Right cardiac atrium (tissue), 5 donors: ENCODE measurements at regions not wholly inside any gene's neighbourhood (a gene's known extent, or its start where the extent isn't known, plus 50 kb on each side); places are given as distances from the start of the nearest gene placed in this dataset.
"Not testable (repeated sequence)": the region's sequence is repeated elsewhere in the genome, so short reads cannot be mapped to it uniquely, and the experiment has no call there.

Experiments
- ATAC-seq, 2 donors: fragments of 200-7000 bp; cut with Tn5 transposase; one replicate each; pipeline versions ENCODE4 v1.8.0 to v1.9.1; 2020; ENCODE audit warnings: moderate library complexity in 2 of 2, mild to moderate bottlenecking in 1 of 2
- DNase-seq, 3 donors: peaks; one replicate each; pipeline ENCODE4 v3.0.0-alpha.2; 2020
- H3K27ac ChIP-seq: one replicate; pipeline ENCODE4 v1.5.1; 2013; ENCODE audit warnings: mild to moderate bottlenecking, low read length, control low read depth, moderate library complexity
- H3K27me3 ChIP-seq: one replicate; pipeline ENCODE4 v1.6.1; 2013; ENCODE audit not compliant: control insufficient read depth, insufficient read depth
- H3K4me1 ChIP-seq: one replicate; pipeline ENCODE4 v1.6.1; 2013; ENCODE audit warnings: low read length; ENCODE audit not compliant: control insufficient read depth, insufficient read depth
- H3K4me3 ChIP-seq: one replicate; pipeline ENCODE4 v1.5.1; 2013; ENCODE audit warnings: low read length, control low read depth
- H3K9me3 ChIP-seq: one replicate; pipeline ENCODE4 v1.6.1; 2013; ENCODE audit warnings: low read length; ENCODE audit not compliant: control insufficient read depth
- WGBS: extraction: QIAGEN DNeasy Blood & Tissue Kit; methylation state at CpG from one replicate; pipeline ENCODE4 v1.1.7; 2013; 5-methylcytosine and 5-hydroxymethylcytosine counted together
- intact Hi-C, 4 donors: fragments of 100-400 bp; cut with DNase I; formaldehyde crosslinking; loops; one replicate each; pipeline versions ENCODE4 v1.11.0 to v1.14.0; 2022 to 2023
- donor health status: healthy with polysubstance abuse.
- donor health status: DM: no; HTN: yes; CAD: no.
- donor health status: DM: no; HTN: no; CAD: no.
- donor health status: DM: no; HTN: yes; CAD: no; lungs with severe emphysema.
- donor health status: DM: yes; HTN: yes; CAD: no.

DNA sequence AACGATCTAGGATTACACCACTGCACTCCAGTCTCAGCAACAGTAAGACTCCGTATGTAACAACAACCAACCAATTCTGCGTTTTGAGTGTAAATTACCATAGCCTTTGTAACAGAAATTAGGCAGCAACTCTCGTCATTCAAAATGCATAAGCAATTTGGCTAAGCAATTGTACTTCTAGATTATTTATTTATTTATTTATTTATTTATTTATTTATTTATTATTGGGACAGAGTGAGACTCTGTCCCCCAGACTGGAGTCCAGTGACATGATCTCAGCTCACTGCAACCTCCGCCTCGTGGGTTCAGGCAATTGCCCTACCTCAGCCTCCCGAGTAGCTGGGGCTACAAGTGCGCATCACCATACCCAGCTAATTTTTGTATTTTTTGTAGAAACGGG lies 217.7 kb downstream of the POTEG start:
- H3K27me3 ChIP-seq, intact Hi-C loops, ATAC-seq, DNase-seq, H3K27ac ChIP-seq, H3K9me3 ChIP-seq, H3K4me1 ChIP-seq, H3K4me3 ChIP-seq: not testable (repeated sequence)
- WGBS: 82% methylated on average over 3 of the region's 9 CpGs

DNA sequence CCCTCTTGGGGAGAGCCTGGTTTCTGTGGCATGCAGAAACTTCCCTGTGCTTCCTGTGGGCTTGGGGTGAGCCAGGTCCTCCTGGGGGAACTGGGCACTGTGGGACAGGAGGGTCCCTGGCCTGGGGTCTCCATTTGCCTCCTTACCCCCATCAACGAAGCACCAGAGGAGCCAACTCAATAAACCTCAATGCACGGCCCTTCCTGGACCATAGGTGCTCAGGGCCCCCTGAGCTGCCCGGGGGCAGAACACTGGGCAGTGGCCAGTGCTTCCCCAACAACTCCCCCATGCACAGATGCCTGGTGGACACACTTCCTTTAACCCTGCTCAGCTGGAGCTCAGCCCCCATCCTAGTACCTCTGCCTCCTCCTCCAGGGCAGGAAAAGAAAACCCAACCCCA lies 214.7 kb downstream of the POTEG start:
- H3K4me3 ChIP-seq, H3K27ac ChIP-seq, DNase-seq, H3K4me1 ChIP-seq, intact Hi-C loops, H3K9me3 ChIP-seq, ATAC-seq, H3K27me3 ChIP-seq: not testable (repeated sequence)
- 62% methylated on average over 3 of the region's 3 CpGs for WGBS

- H3K27me3 ChIP-seq, H3K4me3 ChIP-seq, intact Hi-C loops, H3K9me3 ChIP-seq, ATAC-seq, H3K27ac ChIP-seq, H3K4me1 ChIP-seq: not testable (repeated sequence)
- peak in 1 of 3 donors; percentile 2 for DNase-seq
- 84% methylated on average over 5 of the region's 7 CpGs for whole genome bisulfite sequencing
These were observed 202.7 kb downstream of the POTEG start for GRCh38 chr14:19231421-19231820.

DNA sequence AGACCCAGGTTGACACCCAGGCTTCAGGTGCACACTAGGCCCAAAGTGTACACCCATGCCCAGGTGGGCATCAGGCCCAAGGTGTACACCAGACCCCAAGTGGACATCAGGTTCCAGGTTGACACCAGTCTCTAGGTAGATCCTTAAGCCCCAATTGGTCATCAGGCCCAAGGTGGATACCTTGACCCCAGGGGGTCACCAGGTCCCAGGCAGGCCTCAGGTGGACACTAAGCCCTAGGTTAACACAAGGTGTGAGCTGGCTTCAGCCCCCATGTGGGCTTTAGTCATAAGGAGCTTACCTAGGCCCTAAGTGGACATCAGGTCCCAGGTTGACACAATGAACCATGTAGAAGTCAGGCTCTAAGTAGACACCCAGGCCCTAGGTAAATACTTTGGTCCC lies 200.1 kb downstream of the POTEG start:
- DNase-seq, H3K4me3 ChIP-seq, H3K9me3 ChIP-seq, ATAC-seq, H3K4me1 ChIP-seq, H3K27me3 ChIP-seq, intact Hi-C loops, H3K27ac ChIP-seq: not testable (repeated sequence)

DNA sequence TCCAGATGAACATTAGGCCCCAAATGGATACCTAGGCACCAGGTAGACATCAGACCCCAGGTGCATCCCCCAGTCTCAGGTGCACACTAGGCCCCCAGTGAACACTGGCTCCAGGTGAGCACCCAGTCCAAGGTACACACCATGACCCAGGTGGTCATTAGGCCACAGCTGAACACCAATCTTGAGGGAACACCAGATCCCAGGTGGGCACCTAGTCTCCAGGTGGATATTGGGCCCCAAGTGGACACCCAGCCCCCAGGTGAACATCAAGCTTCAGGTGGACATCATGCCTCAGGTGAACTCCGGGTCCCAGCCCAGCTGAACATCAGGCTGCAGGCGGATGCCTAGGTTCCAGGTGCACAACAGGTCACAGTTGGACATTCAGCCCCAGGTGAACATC lies 196.5 kb downstream of the POTEG start:
- 60% methylated on average over 1 of the region's 2 CpGs for WGBS
- H3K4me3 ChIP-seq, H3K27ac ChIP-seq, H3K27me3 ChIP-seq, intact Hi-C loops, ATAC-seq, H3K4me1 ChIP-seq, H3K9me3 ChIP-seq: not testable (repeated sequence)
- peak in 1 of 3 donors; percentile 4 for DNase-seq

DNA sequence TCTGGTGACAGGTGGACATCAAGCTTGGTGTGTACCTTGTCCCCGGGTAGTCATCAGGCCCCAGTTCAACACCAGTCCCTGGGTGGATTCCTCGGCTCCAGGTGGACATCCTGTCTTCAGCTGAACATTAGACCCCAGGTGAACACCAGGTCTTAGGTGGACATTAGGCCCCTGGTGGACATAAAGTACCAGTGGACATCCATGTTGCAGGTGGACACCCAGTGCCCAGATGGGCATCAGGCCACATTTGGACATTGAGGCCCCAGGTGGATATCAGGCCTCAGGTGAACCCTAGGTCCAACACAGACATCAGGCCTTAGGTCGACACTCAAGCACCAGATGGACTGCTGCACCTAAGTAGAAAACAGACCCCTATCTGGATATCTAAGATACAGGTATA lies 195.6 kb downstream of the POTEG start:
- DNase-seq, H3K27me3 ChIP-seq, ATAC-seq, H3K27ac ChIP-seq, H3K4me1 ChIP-seq, H3K9me3 ChIP-seq, intact Hi-C loops, H3K4me3 ChIP-seq: not testable (repeated sequence)
- WGBS: 61% methylated on average over 3 of the region's 3 CpGs

- ATAC-seq, H3K4me1 ChIP-seq, DNase-seq, H3K9me3 ChIP-seq, H3K4me3 ChIP-seq, H3K27ac ChIP-seq, H3K27me3 ChIP-seq, intact Hi-C loops: not testable (repeated sequence)
- 79% methylated on average over 7 of the region's 15 CpGs for WGBS
These were observed 194.2 kb downstream of the POTEG start for GRCh38 chr14:19239981-19240380.

DNA sequence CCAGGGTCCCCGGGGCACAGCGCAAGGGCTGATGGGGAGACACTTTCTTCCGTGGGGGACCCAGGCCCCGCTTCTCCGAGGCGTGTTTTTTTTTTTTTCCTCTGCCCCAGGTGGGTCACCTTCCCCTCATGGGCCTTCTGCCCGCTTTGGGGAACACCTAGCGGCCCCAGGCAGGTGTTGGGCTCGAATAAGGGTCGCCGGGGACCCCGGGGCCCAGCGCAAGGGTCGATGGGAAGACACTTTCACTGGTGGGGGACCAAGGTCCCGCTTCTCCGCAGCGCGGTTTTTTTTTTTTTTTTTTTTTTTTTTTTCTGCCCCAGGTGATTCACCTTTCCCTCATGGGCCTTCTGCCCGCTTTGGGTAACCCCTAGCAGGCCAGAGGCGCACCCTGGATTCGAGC lies 193.8 kb downstream of the POTEG start:
- H3K4me3 ChIP-seq, intact Hi-C loops, H3K27me3 ChIP-seq, ATAC-seq, H3K27ac ChIP-seq, H3K9me3 ChIP-seq, DNase-seq, H3K4me1 ChIP-seq: not testable (repeated sequence)
- WGBS: 81% methylated on average over 12 of the region's 21 CpGs

GRCh38 chr14:19241451-19241850 lies 192.7 kb downstream of the POTEG start:
- intact Hi-C loops, DNase-seq, H3K27me3 ChIP-seq, H3K27ac ChIP-seq, H3K4me3 ChIP-seq, ATAC-seq, H3K9me3 ChIP-seq, H3K4me1 ChIP-seq: not testable (repeated sequence)
- 78% methylated on average over 12 of the region's 15 CpGs for WGBS

DNA sequence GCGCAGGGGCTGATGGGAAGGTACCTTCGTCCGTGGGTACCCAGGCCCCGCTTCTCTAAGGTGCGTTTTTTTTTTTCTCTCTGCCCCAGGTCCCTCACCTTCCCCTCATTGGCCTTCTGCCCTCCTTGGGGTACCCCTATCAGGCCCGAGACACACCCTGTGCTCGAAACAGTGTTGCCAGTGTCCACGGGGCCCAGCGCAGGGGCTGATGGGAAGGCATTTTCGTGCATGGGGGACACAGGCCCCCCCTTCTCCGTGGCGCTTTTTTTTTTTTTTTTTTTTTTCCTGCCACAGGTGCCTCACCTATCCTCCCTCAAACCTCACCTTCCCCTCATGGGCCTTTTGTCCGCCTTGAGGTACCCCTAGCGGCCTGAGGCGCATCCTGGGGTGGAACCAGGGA lies 191.6 kb downstream of the POTEG start:
- DNase-seq, H3K27me3 ChIP-seq, H3K9me3 ChIP-seq, ATAC-seq, H3K27ac ChIP-seq, intact Hi-C loops, H3K4me1 ChIP-seq, H3K4me3 ChIP-seq: not testable (repeated sequence)
- 19% methylated on average over 3 of the region's 15 CpGs for WGBS

- H3K27me3 ChIP-seq, H3K4me3 ChIP-seq, intact Hi-C loops, DNase-seq, H3K4me1 ChIP-seq, H3K9me3 ChIP-seq, H3K27ac ChIP-seq: not testable (repeated sequence)
- peak; percentile 29 to 48 for ATAC-seq
- WGBS: 65% methylated on average over 20 of the region's 40 CpGs
These were observed 167.2 kb downstream of the POTEG start for GRCh38 chr14:19266908-19267307.

GRCh38 chr14:19267636-19268035 lies 166.5 kb downstream of the POTEG start:
- DNase-seq (peak; percentile 8 to 47 (median 18)), ATAC-seq (peak in 1 of 2 donors; percentile 51)
- H3K4me3 ChIP-seq, H3K9me3 ChIP-seq, H3K27ac ChIP-seq, H3K4me1 ChIP-seq, H3K27me3 ChIP-seq, intact Hi-C loops: not testable (repeated sequence)
- WGBS: 92% methylated on average over 9 of the region's 16 CpGs
